ENCODE measurements at regions not wholly inside any gene's neighbourhood (a gene's known extent, or its start where the extent isn't known, plus 50 kb on each side); places are given as distances from the start of the nearest gene placed in this dataset.

DNA sequence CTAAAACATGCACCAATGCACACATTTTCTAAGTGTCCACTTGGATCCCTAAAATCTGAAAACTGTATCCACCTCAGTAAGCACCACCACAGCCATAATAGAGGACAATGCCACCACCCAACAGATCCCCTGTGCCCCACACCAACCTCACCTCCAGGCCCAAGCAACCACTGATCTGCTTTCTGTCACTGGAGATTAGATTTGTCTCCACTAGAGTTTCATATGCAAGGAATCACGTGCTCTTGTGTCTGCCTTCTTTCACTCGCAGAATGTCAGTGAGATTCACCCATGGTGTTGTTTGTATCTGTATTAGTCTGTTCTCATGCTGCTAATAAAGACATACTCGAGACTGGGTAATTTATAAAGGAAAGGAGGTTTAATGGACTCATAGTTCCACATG, 216.1 kb upstream of the WWC1 start:
- DNase-seq (ENCODE audit: low spot score): no peak
- in situ Hi-C loops (cut with MboI; ENCODE audit: low pct_unique_long_range_greater_than_20kb, low sequenced_read_pairs, unreplicated experiment): no loop called here
- TF ChIP-seq, protein P1, sequence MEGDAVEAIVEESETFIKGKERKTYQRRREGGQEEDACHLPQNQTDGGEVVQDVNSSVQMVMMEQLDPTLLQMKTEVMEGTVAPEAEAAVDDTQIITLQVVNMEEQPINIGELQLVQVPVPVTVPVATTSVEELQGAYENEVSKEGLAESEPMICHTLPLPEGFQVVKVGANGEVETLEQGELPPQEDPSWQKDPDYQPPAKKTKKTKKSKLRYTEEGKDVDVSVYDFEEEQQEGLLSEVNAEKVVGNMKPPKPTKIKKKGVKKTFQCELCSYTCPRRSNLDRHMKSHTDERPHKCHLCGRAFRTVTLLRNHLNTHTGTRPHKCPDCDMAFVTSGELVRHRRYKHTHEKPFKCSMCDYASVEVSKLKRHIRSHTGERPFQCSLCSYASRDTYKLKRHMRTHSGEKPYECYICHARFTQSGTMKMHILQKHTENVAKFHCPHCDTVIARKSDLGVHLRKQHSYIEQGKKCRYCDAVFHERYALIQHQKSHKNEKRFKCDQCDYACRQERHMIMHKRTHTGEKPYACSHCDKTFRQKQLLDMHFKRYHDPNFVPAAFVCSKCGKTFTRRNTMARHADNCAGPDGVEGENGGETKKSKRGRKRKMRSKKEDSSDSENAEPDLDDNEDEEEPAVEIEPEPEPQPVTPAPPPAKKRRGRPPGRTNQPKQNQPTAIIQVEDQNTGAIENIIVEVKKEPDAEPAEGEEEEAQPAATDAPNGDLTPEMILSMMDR (IDR thresholded peaks at IDR 0.05; ENCODE audit: extremely low read depth, insufficient read depth, missing control alignments): no peak

GRCh38 chr5:168076561-168076991, 214.9 kb upstream of the WWC1 start:
- no peak for DNase-seq (ENCODE audit: low spot score)
- in situ Hi-C loops (cut with MboI; ENCODE audit: low pct_unique_long_range_greater_than_20kb, low sequenced_read_pairs, unreplicated experiment): no loop called here
- TF ChIP-seq, protein P1 (IDR thresholded peaks at IDR 0.05; ENCODE audit: extremely low read depth, insufficient read depth, missing control alignments): peak; percentile 49

DNA sequence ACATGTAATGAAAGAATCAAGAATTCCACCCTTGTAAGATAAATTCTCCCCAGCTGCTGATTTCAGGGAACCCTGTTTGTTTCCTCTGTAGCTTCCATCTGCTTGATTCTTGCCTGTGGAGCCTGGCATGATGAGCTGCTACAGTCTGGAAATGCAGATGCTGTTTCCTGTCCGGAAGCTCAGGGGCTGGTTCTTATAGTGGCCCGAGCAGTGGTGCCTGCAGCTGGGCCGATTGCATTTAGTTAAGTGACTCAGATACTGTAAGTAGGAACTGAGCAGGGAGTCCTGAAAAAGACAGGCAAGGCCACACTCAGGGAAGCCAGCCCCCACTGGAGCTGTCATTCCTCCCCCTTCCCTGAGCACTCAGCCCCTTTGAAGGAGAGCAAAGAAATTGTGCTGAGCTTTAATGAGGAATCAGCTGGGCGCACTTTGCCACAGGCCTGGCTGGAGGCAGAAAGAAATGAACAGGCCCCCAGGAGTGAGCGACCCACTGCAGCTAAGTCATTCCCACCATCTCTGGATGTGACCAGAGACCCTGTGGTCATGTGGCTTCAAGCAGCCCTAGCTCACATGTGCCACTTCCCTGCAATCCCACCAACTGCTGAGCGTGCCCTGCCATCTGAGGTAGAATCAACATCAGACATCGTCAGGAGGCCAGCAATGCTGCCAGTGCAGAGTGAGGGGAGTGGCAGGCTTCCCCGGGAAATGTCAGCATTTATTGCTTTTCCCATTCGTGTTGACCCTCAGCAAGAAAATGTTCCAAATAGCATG, 206.0 kb upstream of the WWC1 start:
- TF ChIP-seq, protein P1 (IDR thresholded peaks at IDR 0.05; ENCODE audit: extremely low read depth, insufficient read depth, missing control alignments): no peak
- no peak for DNase-seq (ENCODE audit: low spot score)
- in situ Hi-C loops (cut with MboI; ENCODE audit: low pct_unique_long_range_greater_than_20kb, low sequenced_read_pairs, unreplicated experiment): no loop called here

- TF ChIP-seq, protein P1 (IDR thresholded peaks at IDR 0.05; ENCODE audit: extremely low read depth, insufficient read depth, missing control alignments): no peak
- DNase-seq (ENCODE audit: low spot score): no peak
- in situ Hi-C loops (cut with MboI; ENCODE audit: low pct_unique_long_range_greater_than_20kb, low sequenced_read_pairs, unreplicated experiment): no loop called here
Observed at GRCh38 chr5:168086104-168086610, 205.3 kb upstream of the WWC1 start.

- DNase-seq (ENCODE audit: low spot score): no peak
- in situ Hi-C loops (cut with MboI; ENCODE audit: low pct_unique_long_range_greater_than_20kb, low sequenced_read_pairs, unreplicated experiment): no loop called here
- TF ChIP-seq, protein P1 (IDR thresholded peaks at IDR 0.05; ENCODE audit: extremely low read depth, insufficient read depth, missing control alignments): no peak
Observed at GRCh38 chr5:168086746-168087145, 204.7 kb upstream of the WWC1 start.

GRCh38 chr5:168088410-168089173, 202.9 kb upstream of the WWC1 start:
- DNase-seq (ENCODE audit: low spot score): no peak
- in situ Hi-C loops (cut with MboI; ENCODE audit: low pct_unique_long_range_greater_than_20kb, low sequenced_read_pairs, unreplicated experiment): no loop called here
- TF ChIP-seq, protein P1 (IDR thresholded peaks at IDR 0.05; ENCODE audit: extremely low read depth, insufficient read depth, missing control alignments): no peak
